ENCODE measurements at regions not wholly inside any gene's neighbourhood (a gene's known extent, or its start where the extent isn't known, plus 50 kb on each side); places are given as distances from the start of the nearest gene placed in this dataset.
A peak's percentile ranks its signal among the peaks of the same experiment; 100 is the strongest.

DNA sequence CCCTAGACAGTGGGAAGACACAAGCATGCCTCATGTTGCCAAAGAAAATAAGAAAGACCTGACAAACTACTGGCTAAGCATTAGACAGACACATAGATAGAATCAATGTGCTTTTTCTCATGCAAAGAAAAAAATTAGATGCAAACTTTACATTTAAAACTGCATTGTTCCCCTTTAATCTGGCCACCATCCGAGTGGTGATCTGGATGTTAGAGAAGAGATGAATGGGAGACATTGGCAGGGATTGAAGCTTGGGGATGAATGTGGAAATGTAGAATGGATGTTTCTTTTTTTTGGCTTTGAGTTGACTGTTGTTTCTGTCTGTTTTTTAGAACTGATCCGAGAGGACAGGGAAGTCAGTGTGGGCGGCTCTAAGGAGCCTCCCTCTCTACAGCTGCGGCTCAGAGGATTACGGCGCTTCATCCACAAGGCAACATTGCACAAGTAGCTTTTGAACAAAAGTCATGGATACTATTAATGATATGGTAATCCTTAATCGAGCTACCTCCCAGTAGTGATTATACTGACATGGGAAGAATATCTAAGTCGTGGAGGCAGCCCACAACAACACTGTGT, 53.0 kb downstream of the HELT start:
- no peak for DNase-seq (ENCODE audit: low spot score)

DNA sequence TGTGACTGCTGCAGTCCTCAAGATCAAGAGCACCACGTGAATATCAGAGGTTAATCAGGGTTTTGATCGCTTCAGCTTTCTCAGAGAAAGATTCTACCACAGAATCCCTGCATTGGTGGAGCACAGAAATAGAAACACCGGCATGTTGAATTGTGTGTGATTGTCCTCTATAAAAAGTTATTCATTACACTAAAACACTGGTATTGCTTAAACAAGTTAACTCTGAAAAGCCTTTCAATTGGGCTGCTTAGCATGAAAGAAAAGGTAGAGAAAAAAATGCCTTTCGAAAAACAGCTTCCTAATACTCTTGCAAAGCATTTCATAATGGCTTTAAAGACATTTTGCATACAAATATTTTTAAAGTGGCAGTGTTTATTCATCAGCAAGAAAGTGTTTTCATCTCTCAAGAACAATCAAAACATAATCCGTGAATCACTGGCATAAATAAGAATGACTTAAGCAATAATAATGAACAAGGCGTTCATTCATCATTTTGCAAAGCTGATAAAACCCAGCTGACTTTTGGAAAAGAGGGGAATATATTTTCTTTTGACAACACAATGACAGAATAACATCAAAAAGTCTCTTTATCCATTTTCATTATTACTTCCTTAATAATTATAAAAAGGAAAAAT, 61.1 kb downstream of the HELT start:
- DNase-seq (ENCODE audit: low spot score), result no peak

DNA sequence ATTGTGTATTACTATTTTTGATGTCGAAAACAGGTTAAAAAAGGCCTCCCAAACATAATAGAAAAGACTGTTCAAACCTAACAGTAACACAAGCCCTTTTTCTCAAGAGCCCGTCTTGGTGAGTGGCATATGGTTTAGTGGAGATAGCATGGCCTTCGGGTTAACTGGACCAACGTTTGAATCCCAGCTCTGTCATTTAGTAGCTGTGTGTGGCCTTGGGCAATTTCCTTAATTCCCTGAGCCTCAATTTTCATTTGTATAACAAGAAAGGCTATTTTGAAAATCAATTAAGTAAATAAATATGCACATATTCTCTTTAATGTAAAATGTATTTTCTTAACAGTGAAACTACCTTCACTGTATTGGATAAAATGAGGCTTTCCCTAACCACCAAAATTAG, 62.3 kb downstream of the HELT start:
- no peak for DNase-seq (ENCODE audit: low spot score)

DNA sequence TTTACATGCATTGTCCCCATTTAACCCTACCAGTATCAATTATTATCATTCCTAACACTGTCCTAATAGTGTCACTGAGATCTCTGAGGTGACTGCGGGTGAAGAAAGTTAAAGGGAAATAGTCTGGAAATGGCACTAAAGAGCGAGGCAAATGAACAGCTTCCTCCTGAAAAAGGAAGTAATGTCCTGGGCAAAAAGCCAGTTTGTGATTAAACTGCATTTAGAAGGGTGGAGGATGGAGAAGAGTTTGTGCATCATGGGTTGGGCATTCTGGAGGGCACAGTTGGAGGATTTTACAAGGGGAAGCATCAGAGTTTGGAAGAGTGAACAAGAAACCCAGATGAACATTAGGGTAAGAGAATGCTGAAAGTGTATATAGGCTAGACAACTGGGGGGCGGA, 60.5 kb upstream of the SLC25A4 start:
- no peak for DNase-seq (ENCODE audit: low spot score)

DNA sequence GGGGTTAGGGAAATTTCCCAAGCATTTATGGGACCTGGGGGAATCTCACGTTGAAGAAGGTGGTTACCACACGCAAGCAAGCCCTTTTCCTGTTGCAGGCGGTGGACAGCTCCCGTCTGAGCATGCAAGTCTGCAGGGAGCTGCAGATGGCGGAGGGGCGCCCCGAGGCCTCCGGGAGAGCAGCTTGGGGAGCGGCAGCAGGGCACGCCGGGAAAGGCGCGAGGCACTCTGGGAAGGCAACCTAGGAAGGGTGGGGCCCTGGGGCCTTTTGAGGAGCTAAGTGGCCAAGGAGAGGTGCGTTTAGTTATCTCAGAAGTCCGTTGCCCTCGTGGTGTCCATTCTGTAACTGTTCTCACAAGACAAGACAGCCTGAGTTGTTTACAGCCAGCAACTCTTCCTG, 57.0 kb upstream of the SLC25A4 start:
- peak; percentile 6 for DNase-seq (ENCODE audit: low spot score)

DNA sequence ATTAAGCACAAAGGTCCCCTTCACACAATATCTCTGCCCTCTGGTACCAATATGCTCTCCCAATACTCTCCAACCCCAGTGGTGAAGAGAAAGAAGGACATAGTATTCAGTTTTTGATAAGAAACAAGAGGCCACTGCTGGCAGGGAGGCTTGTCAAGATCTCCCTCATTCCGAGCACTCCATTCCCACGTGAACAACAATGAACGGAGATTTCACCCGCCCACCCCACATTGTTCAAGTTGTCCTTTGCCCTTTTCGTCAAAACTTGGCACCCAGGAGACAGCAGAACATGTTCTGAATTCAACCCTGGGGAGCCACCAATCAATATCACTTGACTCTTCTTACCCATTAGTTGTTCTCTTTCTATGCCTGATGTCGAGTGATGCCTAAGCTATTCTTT, 54.2 kb upstream of the SLC25A4 start:
- DNase-seq (ENCODE audit: low spot score), result no peak

DNA sequence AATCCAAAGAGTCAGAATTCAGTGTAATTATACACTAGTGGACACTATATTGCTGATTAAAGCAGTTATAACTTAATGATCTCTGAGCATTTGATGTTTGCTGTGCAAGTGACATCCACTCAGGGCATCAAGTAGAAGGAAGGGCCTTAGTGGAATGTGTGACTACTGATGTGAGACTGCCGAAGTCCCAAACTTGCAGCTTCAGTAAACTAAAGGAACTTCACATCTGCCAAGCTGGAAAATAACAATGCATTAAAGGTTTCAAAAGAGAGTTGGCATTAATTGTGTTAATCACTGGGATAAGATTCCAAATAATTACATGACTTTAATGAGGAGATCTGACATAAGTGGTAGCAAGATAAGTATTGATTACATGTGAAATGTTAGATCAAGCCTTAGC, 52.5 kb upstream of the SLC25A4 start:
- DNase-seq (ENCODE audit: low spot score), result no peak

DNA sequence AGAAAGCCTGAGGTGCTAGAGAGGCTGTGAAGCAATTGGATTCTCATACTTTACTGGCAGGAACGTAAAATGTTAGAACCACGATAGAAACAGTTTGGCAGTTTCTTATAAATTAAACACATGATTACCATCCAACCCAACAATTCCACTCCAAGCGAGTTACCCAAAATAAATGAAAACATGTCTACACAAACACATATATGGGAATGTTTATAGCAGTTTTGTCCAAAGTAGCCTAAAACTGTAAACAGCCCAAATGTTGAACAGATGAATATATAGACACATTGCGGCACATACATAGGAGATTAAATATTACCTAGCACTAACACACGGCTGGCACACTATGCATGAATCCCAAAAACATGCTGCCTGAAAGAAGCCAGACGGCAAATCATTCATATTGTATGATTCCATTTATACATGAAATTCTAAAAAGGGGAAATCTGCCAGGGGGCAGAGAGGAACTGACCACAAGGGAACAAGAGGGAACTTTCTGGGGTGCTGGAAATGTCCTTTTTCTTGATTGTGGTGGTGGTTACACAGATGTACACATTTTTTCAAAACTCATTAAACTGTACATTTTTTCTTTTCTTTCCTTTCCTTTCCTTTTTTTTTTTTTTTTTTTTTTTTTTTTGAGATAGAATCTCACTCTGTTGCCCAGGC, 50.4 kb upstream of the SLC25A4 start:
- DNase-seq (ENCODE audit: low spot score), result no peak
